ENCODE measurements at regions not wholly inside any gene's neighbourhood (a gene's known extent, or its start where the extent isn't known, plus 50 kb on each side); places are given as distances from the start of the nearest gene placed in this dataset.

DNA sequence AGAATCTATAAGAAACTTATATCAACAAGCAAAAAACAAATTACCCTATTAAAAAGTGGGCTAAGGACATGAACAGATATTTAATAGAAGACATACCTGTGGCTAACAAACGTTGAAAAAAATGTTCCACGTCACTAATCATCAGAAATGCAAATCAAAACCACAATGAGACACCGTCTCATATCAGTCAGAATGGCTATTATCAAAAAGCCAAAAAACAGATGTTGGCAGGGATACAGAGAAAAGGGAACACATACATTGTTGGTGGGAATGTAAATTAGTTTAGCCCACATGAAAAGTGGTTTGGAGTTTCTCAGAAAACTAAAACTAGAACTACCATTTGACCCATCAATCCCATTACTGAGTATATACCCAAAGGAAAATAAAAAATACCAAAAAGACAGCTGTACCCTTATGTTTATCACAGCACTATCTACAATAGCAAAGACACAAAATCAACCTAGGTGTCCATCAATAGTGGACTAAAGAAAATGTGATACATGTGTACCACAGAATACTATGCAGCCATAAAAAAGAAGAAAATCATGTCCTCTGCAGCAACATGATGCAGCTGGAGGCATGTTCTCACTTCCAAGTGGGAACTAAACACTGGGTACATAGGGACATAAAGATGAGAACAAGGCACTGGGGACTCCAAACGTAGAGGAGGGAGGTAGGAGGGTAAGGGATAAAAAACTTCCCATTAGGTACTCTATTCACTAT lies 83.8 kb upstream of the TMEM168 start:
- no peak for TF ChIP-seq CBX5 (IDR thresholded peaks at IDR 0.05; ENCODE audit: low read depth, low read length)
- TF ChIP-seq, protein P1, sequence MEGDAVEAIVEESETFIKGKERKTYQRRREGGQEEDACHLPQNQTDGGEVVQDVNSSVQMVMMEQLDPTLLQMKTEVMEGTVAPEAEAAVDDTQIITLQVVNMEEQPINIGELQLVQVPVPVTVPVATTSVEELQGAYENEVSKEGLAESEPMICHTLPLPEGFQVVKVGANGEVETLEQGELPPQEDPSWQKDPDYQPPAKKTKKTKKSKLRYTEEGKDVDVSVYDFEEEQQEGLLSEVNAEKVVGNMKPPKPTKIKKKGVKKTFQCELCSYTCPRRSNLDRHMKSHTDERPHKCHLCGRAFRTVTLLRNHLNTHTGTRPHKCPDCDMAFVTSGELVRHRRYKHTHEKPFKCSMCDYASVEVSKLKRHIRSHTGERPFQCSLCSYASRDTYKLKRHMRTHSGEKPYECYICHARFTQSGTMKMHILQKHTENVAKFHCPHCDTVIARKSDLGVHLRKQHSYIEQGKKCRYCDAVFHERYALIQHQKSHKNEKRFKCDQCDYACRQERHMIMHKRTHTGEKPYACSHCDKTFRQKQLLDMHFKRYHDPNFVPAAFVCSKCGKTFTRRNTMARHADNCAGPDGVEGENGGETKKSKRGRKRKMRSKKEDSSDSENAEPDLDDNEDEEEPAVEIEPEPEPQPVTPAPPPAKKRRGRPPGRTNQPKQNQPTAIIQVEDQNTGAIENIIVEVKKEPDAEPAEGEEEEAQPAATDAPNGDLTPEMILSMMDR (IDR thresholded peaks at IDR 0.05; ENCODE audit: control extremely low read depth in 1 of 3, insufficient read depth in 1 of 3, low read depth in 1 of 3, low read length in 3 of 3), result no peak
- no peak for TF ChIP-seq KDM1A (IDR thresholded peaks at IDR 0.05; ENCODE audit: borderline replicate concordance, low read length)
- no peak for TF ChIP-seq POLR2AphosphoS5 (IDR thresholded peaks at IDR 0.05; ENCODE audit: low read depth, low read length)
- no peak for TF ChIP-seq RBBP5 (IDR thresholded peaks at IDR 0.05; ENCODE audit: borderline replicate concordance, low read depth, low read length)
- TF ChIP-seq SIN3A (conservative IDR thresholded peaks at IDR 0.05 in 1 of 2, IDR thresholded peaks at IDR 0.05 in 1 of 2; ENCODE audit: low read depth in 1 of 2, low read length in 2 of 2), result no peak
- TF ChIP-seq TAF7 (optimal IDR thresholded peaks at IDR 0.05; ENCODE audit: borderline replicate concordance, low read depth, low read length), result no peak
- TF ChIP-seq, protein P2, sequence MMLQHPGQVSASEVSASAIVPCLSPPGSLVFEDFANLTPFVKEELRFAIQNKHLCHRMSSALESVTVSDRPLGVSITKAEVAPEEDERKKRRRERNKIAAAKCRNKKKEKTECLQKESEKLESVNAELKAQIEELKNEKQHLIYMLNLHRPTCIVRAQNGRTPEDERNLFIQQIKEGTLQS (IDR thresholded peaks at IDR 0.05; ENCODE audit: insufficient read depth, low read depth, low read length), result no peak
